ENCODE measurements at regions not wholly inside any gene's neighbourhood (a gene's known extent, or its start where the extent isn't known, plus 50 kb on each side); places are given as distances from the start of the nearest gene placed in this dataset.
A peak's percentile ranks its signal among the peaks of the same experiment; 100 is the strongest.

GRCh38 chr5:163248871-163249270 lies 188.5 kb upstream of the CCNG1 start:
- 90% methylated on average over 3 of the region's 4 CpGs for WGBS
- H3K18ac ChIP-seq (ENCODE audit: low read depth in 1 of 2, low read length in 2 of 2): no peak overlapping the region

GRCh38 chr5:163252950-163253349 lies 184.4 kb upstream of the CCNG1 start:
- Histone ChIP-seq H3K27ac (ENCODE audit: low read length, poor library complexity, severe bottlenecking) (no peak overlapping the region), H2BK15ac (ENCODE audit: low read depth, poor library complexity, severe bottlenecking) (no peak overlapping the region), H3K79me1 (replicated peaks; ENCODE audit: low read length, poor library complexity, severe bottlenecking) (no peaks in the 10 kb centered on the region), H4K8ac (ENCODE audit: low read length) (no peak overlapping the region), H4K91ac (ENCODE audit: low read length) (no peak overlapping the region), H3K9me3 (ENCODE audit: control insufficient read depth, low read length) (no peaks in the 10 kb centered on the region), H2AFZ (ENCODE audit: low read depth, low read length) (no peak overlapping the region), H3K4ac (ENCODE audit: low read depth in 1 of 2, low read length in 2 of 2) (no peak overlapping the region), H3K4me1 (ENCODE audit: control insufficient read depth, insufficient read depth, low read depth, low read length) (no peaks in the 10 kb centered on the region), H3K4me2 (ENCODE audit: low read length, poor library complexity, severe bottlenecking) (no peak overlapping the region), H2AK5ac (ENCODE audit: low read length, severe bottlenecking) (no peak overlapping the region), H2BK120ac (ENCODE audit: low read depth, low read length) (no peak overlapping the region), H3K27me3 (ENCODE audit: control insufficient read depth in 1 of 2, insufficient read depth in 1 of 2, low read length in 2 of 2) (no peaks in the 10 kb centered on the region), H3K23ac (ENCODE audit: low read length in 2 of 2) (no peak overlapping the region), H3K36me3 (ENCODE audit: control insufficient read depth in 1 of 2, insufficient read depth in 2 of 2, low read depth in 1 of 2, low read length in 2 of 2) (no peaks in the 10 kb centered on the region), H3K14ac (ENCODE audit: low read length in 2 of 2) (no peak overlapping the region), H3K18ac (ENCODE audit: low read depth in 1 of 2, low read length in 2 of 2) (no peak overlapping the region), H3K9ac (ENCODE audit: low read length) (no peak overlapping the region), H3K4me3 (ENCODE audit: insufficient read depth in 1 of 2, low read depth in 1 of 2, low read length in 2 of 2) (no peak overlapping the region), H2BK5ac (ENCODE audit: low read depth, low read length, poor library complexity, severe bottlenecking) (no peak overlapping the region), H2BK12ac (ENCODE audit: low read length in 2 of 2) (no peak overlapping the region)
- WGBS: 68% methylated on average over 5 of the region's 5 CpGs
- DNase-seq: no peak

More at GRCh38 chr5:163248871-163249270, 188.5 kb upstream of the CCNG1 start:
- H3K14ac ChIP-seq (ENCODE audit: low read length in 2 of 2): no peak overlapping the region
- H3K27ac ChIP-seq (ENCODE audit: low read length, poor library complexity, severe bottlenecking): peak overlapping the region; percentile 34
- H2BK120ac ChIP-seq (ENCODE audit: low read depth, low read length): no peak overlapping the region
- H3K27me3 ChIP-seq (ENCODE audit: control insufficient read depth in 1 of 2, insufficient read depth in 1 of 2, low read length in 2 of 2): no peaks in the 10 kb centered on the region
- no peaks in the 10 kb centered on the region for H3K79me1 ChIP-seq (replicated peaks; ENCODE audit: low read length, poor library complexity, severe bottlenecking)
- no peak overlapping the region for H3K4me3 ChIP-seq (ENCODE audit: insufficient read depth in 1 of 2, low read depth in 1 of 2, low read length in 2 of 2)
- no peak overlapping the region for H3K23ac ChIP-seq (ENCODE audit: low read length in 2 of 2)
- no peak overlapping the region for H2AK5ac ChIP-seq (ENCODE audit: low read length, severe bottlenecking)
- no peak overlapping the region for H4K91ac ChIP-seq (ENCODE audit: low read length)
- H4K8ac ChIP-seq (ENCODE audit: low read length): no peak overlapping the region
- H3K4me1 ChIP-seq (ENCODE audit: control insufficient read depth, insufficient read depth, low read depth, low read length): no peaks in the 10 kb centered on the region
- no peak overlapping the region for H2BK5ac ChIP-seq (ENCODE audit: low read depth, low read length, poor library complexity, severe bottlenecking)
- no peaks in the 10 kb centered on the region for H3K9me3 ChIP-seq (ENCODE audit: control insufficient read depth, low read length)
- no peak overlapping the region for H3K9ac ChIP-seq (ENCODE audit: low read length)
- no peak overlapping the region for H2BK15ac ChIP-seq (ENCODE audit: low read depth, poor library complexity, severe bottlenecking)
- no peak overlapping the region for H3K4ac ChIP-seq (ENCODE audit: low read depth in 1 of 2, low read length in 2 of 2)
- H3K4me2 ChIP-seq (ENCODE audit: low read length, poor library complexity, severe bottlenecking): no peak overlapping the region
- no peak overlapping the region for H2AFZ ChIP-seq (ENCODE audit: low read depth, low read length)
- H3K36me3 ChIP-seq (ENCODE audit: control insufficient read depth in 1 of 2, insufficient read depth in 2 of 2, low read depth in 1 of 2, low read length in 2 of 2): no peaks in the 10 kb centered on the region
- no peak overlapping the region for H2BK12ac ChIP-seq (ENCODE audit: low read length in 2 of 2)
- DNase-seq: no peak

GRCh38 chr5:163259495-163259894 lies 177.9 kb upstream of the CCNG1 start:
- H3K4me1 ChIP-seq (ENCODE audit: control insufficient read depth, insufficient read depth, low read depth, low read length): no peaks in the 10 kb centered on the region
- H3K14ac ChIP-seq (ENCODE audit: low read length in 2 of 2): no peak overlapping the region
- H3K9me3 ChIP-seq (ENCODE audit: control insufficient read depth, low read length): peaks cover 9% of the 10 kb centered on the region
- H3K27me3 ChIP-seq (ENCODE audit: control insufficient read depth in 1 of 2, insufficient read depth in 1 of 2, low read length in 2 of 2): no peaks in the 10 kb centered on the region
- H2BK15ac ChIP-seq (ENCODE audit: low read depth, poor library complexity, severe bottlenecking): no peak overlapping the region
- H3K23ac ChIP-seq (ENCODE audit: low read length in 2 of 2): no peak overlapping the region
- H3K36me3 ChIP-seq (ENCODE audit: control insufficient read depth in 1 of 2, insufficient read depth in 2 of 2, low read depth in 1 of 2, low read length in 2 of 2): no peaks in the 10 kb centered on the region
- no peak overlapping the region for H4K91ac ChIP-seq (ENCODE audit: low read length)
- no peaks in the 10 kb centered on the region for H3K79me1 ChIP-seq (replicated peaks; ENCODE audit: low read length, poor library complexity, severe bottlenecking)
- no peak overlapping the region for H3K4ac ChIP-seq (ENCODE audit: low read depth in 1 of 2, low read length in 2 of 2)
- no peak overlapping the region for H2AFZ ChIP-seq (ENCODE audit: low read depth, low read length)
- no peak overlapping the region for H2BK12ac ChIP-seq (ENCODE audit: low read length in 2 of 2)
- no peak overlapping the region for H2BK120ac ChIP-seq (ENCODE audit: low read depth, low read length)
- H2AK5ac ChIP-seq (ENCODE audit: low read length, severe bottlenecking): no peak overlapping the region
- DNase-seq: no peak
- H2BK5ac ChIP-seq (ENCODE audit: low read depth, low read length, poor library complexity, severe bottlenecking): no peak overlapping the region
- H3K4me2 ChIP-seq (ENCODE audit: low read length, poor library complexity, severe bottlenecking): no peak overlapping the region
- no peak overlapping the region for H3K4me3 ChIP-seq (ENCODE audit: insufficient read depth in 1 of 2, low read depth in 1 of 2, low read length in 2 of 2)
- 67% methylated on average over 1 of the region's 2 CpGs for WGBS
- no peak overlapping the region for H3K18ac ChIP-seq (ENCODE audit: low read depth in 1 of 2, low read length in 2 of 2)
- H3K9ac ChIP-seq (ENCODE audit: low read length): no peak overlapping the region
- no peak overlapping the region for H4K8ac ChIP-seq (ENCODE audit: low read length)
- no peak overlapping the region for H3K27ac ChIP-seq (ENCODE audit: low read length, poor library complexity, severe bottlenecking)

- no peak overlapping the region for H2BK15ac ChIP-seq (ENCODE audit: low read depth, poor library complexity, severe bottlenecking)
- no peak overlapping the region for H3K4ac ChIP-seq (ENCODE audit: low read depth in 1 of 2, low read length in 2 of 2)
- 64% methylated on average over 1 of the region's 2 CpGs for WGBS
- H3K27ac ChIP-seq (ENCODE audit: low read length, poor library complexity, severe bottlenecking): no peak overlapping the region
- no peak overlapping the region for H3K18ac ChIP-seq (ENCODE audit: low read depth in 1 of 2, low read length in 2 of 2)
- DNase-seq: no peak
- no peak overlapping the region for H2BK120ac ChIP-seq (ENCODE audit: low read depth, low read length)
- H3K4me1 ChIP-seq (ENCODE audit: control insufficient read depth, insufficient read depth, low read depth, low read length): no peaks in the 10 kb centered on the region
- H4K8ac ChIP-seq (ENCODE audit: low read length): no peak overlapping the region
- no peak overlapping the region for H2AFZ ChIP-seq (ENCODE audit: low read depth, low read length)
- H3K4me3 ChIP-seq (ENCODE audit: insufficient read depth in 1 of 2, low read depth in 1 of 2, low read length in 2 of 2): no peak overlapping the region
- H3K23ac ChIP-seq (ENCODE audit: low read length in 2 of 2): no peak overlapping the region
- no peak overlapping the region for H4K91ac ChIP-seq (ENCODE audit: low read length)
- H2BK12ac ChIP-seq (ENCODE audit: low read length in 2 of 2): no peak overlapping the region
- H3K9me3 ChIP-seq (ENCODE audit: control insufficient read depth, low read length): peaks cover 9% of the 10 kb centered on the region
- H3K14ac ChIP-seq (ENCODE audit: low read length in 2 of 2): no peak overlapping the region
- H2AK5ac ChIP-seq (ENCODE audit: low read length, severe bottlenecking): no peak overlapping the region
- H3K4me2 ChIP-seq (ENCODE audit: low read length, poor library complexity, severe bottlenecking): no peak overlapping the region
- no peaks in the 10 kb centered on the region for H3K36me3 ChIP-seq (ENCODE audit: control insufficient read depth in 1 of 2, insufficient read depth in 2 of 2, low read depth in 1 of 2, low read length in 2 of 2)
- no peaks in the 10 kb centered on the region for H3K27me3 ChIP-seq (ENCODE audit: control insufficient read depth in 1 of 2, insufficient read depth in 1 of 2, low read length in 2 of 2)
- no peaks in the 10 kb centered on the region for H3K79me1 ChIP-seq (replicated peaks; ENCODE audit: low read length, poor library complexity, severe bottlenecking)
- no peak overlapping the region for H2BK5ac ChIP-seq (ENCODE audit: low read depth, low read length, poor library complexity, severe bottlenecking)
- H3K9ac ChIP-seq (ENCODE audit: low read length): no peak overlapping the region
Observed at GRCh38 chr5:163260471-163260870, 176.9 kb upstream of the CCNG1 start.
